A549 (cell line): ENCODE measurements at regions not wholly inside any gene's neighbourhood (a gene's known extent, or its start where the extent isn't known, plus 50 kb on each side); places are given as distances from the start of the nearest gene placed in this dataset.

Experiments used
- ATAC-seq, 2 experiments: fragments of 200-7000 bp in 1 of 2; fragments of >200 bp in 1 of 2; cut with Nextera tagmentation in 1 of 2; cut with Tn5 transposase in 1 of 2; 3 replicates each; pipeline versions ENCODE4 v1.8.0 to v1.9.1; 2018 to 2020; ENCODE audit warnings: mild to moderate bottlenecking in 1 of 2, moderate library complexity in 1 of 2
- CTCF ChIA-PET: fragments of 300-600 bp; sonication (Branson Sonifier 250); formaldehyde crosslinking; extraction: SDS; loops from one replicate; lab custom pipeline; 2021; ENCODE audit warnings: antibody characterized with exemption, inconsistent platforms; lab: Yijun Ruan, JAX
- POLR2A ChIA-PET: fragments of 350-600 bp; formaldehyde crosslinking; extraction: SDS; loops from one replicate; lab custom pipeline; 2021; ENCODE audit warnings: antibody characterized with exemption, inconsistent platforms; lab: Yijun Ruan, JAX
- DNase-seq, 2 experiments: peaks; one replicate each; pipeline versions ENCODE4 v3.0.0 to v3.0.0-alpha.2; 2011 to 2016; ENCODE audit warnings: low read depth in 1 of 2, low spot score in 1 of 2
- FAIRE-seq: peaks from 2 replicates; lab custom pipeline; 2011; peaks lifted over from hg19 to GRCh38; lab: Jason Lieb, UNC
- H3K27ac ChIP-seq, 2 experiments: fragments of >200 bp; sonication (Bioruptor Twin); formaldehyde crosslinking; 3 replicates each; pipeline ENCODE4 v1.5.1; 2016 to 2017
- H3K4me1 ChIP-seq: fragments of >200 bp; sonication (Bioruptor Twin); formaldehyde crosslinking; 3 replicates; pipeline ENCODE4 v1.6.1; 2016
- H3K4me2 ChIP-seq: fragments of >200 bp; sonication (Bioruptor Twin); formaldehyde crosslinking; 3 replicates; pipeline ENCODE4 v1.6.1; 2016
- H3K4me3 ChIP-seq: fragments of >200 bp; sonication (Bioruptor Twin); formaldehyde crosslinking; 3 replicates; pipeline ENCODE4 v1.5.1; 2016
- H3K9me3 ChIP-seq: fragments of >200 bp; sonication (Bioruptor Twin); formaldehyde crosslinking; 3 replicates; pipeline ENCODE4 v1.6.1; 2016
- BHLHE40 ChIP-seq: IDR thresholded peaks from 2 replicates; pipeline ENCODE4 v1.6.1; 2012; ENCODE audit warnings: low read depth, low read length, inconsistent platforms
- CBX2 ChIP-seq: fragments of 200-600 bp; sonication (generic); IDR thresholded peaks from 2 replicates; pipeline ENCODE4 v1.6.1; 2016; ENCODE audit warnings: low read depth, mild to moderate bottlenecking, borderline replicate concordance
- CBX8 ChIP-seq: fragments of 200-600 bp; sonication (generic); IDR thresholded peaks from 2 replicates; pipeline ENCODE4 v1.6.1; 2016
- CTCF ChIP-seq: fragments of >200 bp; sonication (Bioruptor Twin); formaldehyde crosslinking; IDR thresholded peaks from 3 replicates; pipeline ENCODE4 v1.5.1; 2016
- EHF ChIP-seq: fragments of 250-450 bp; sonication (Bioruptor Pico); IDR thresholded peaks from 2 replicates; pipeline ENCODE4 v1.5.0; 2020; ENCODE audit warnings: mild to moderate bottlenecking
- EHMT2 ChIP-seq: fragments of 200-600 bp; sonication (generic); IDR thresholded peaks from 2 replicates; pipeline ENCODE4 v1.6.1; 2016; ENCODE audit warnings: antibody characterized with exemption, low read depth, mild to moderate bottlenecking, moderate library complexity
- ELK1 ChIP-seq: fragments of 150-350 bp; IDR thresholded peaks from 2 replicates; pipeline ENCODE4 v1.6.1; 2014; ENCODE audit warnings: low read depth, mild to moderate bottlenecking, low read length
- ESRRA ChIP-seq: fragments of 150-350 bp; IDR thresholded peaks from 2 replicates; pipeline ENCODE4 v1.6.1; 2014; ENCODE audit warnings: mild to moderate bottlenecking, low read length, borderline replicate concordance
- FOSB ChIP-seq: fragments of 250-450 bp; sonication (Bioruptor Pico); IDR thresholded peaks from 2 replicates; pipeline ENCODE4 v1.5.0; 2020; ENCODE audit warnings: mild to moderate bottlenecking, moderate library complexity
- HOXA7 ChIP-seq: fragments of 250-450 bp; sonication (Bioruptor Pico); IDR thresholded peaks from 2 replicates; pipeline ENCODE4 v1.5.0; 2020; ENCODE audit warnings: mild to moderate bottlenecking, moderate library complexity
- HOXB13 ChIP-seq: fragments of 250-450 bp; sonication (Bioruptor Pico); IDR thresholded peaks from 2 replicates; pipeline ENCODE4 v1.5.0; 2020; ENCODE audit warnings: low read depth, mild to moderate bottlenecking, moderate library complexity
- JUNB ChIP-seq: fragments of >200 bp; sonication (Bioruptor Twin); formaldehyde crosslinking; IDR thresholded peaks from 2 replicates; pipeline ENCODE4 v1.6.1; 2016
- KDM1A ChIP-seq: fragments of 200-600 bp; sonication (generic); IDR thresholded peaks from 2 replicates; pipeline ENCODE4 v1.6.1; 2016; ENCODE audit warnings: low read depth, mild to moderate bottlenecking
- KDM5A ChIP-seq: fragments of 200-600 bp; sonication (generic); IDR thresholded peaks from 2 replicates; pipeline ENCODE4 v1.6.1; 2016; ENCODE audit warnings: antibody characterized with exemption, mild to moderate bottlenecking
- MAFK ChIP-seq: fragments of 450-650 bp; IDR thresholded peaks from 2 replicates; pipeline ENCODE4 v1.6.1; 2014; ENCODE audit not compliant: partially characterized antibody
- MAZ ChIP-seq: fragments of 150-350 bp; IDR thresholded peaks from 2 replicates; pipeline ENCODE4 v1.6.1; 2014; ENCODE audit warnings: antibody characterized with exemption, low read depth, low read length, borderline replicate concordance
- NFE2L2 ChIP-seq: fragments of 150-350 bp; conservative IDR thresholded peaks from 2 replicates; pipeline ENCODE4 v1.6.1; 2014; ENCODE audit warnings: low read length
- POLR2AphosphoS2 ChIP-seq: conservative IDR thresholded peaks from 2 replicates; pipeline ENCODE4 v1.6.1; 2012; ENCODE audit warnings: low read length, improper control_type of control experiment, inconsistent platforms
- RARB ChIP-seq: fragments of 250-450 bp; sonication (Bioruptor Pico); IDR thresholded peaks from 2 replicates; pipeline ENCODE4 v1.8.0; 2021; ENCODE audit warnings: mild to moderate bottlenecking, moderate library complexity
- RCOR1 ChIP-seq: fragments of 150-350 bp; IDR thresholded peaks from 2 replicates; pipeline ENCODE4 v1.6.1; 2014; ENCODE audit warnings: antibody characterized with exemption, low read length, low read depth
- REST ChIP-seq: fragments of 200-600 bp; sonication (generic); IDR thresholded peaks from 2 replicates; pipeline ENCODE4 v1.6.1; 2016; ENCODE audit warnings: antibody characterized with exemption, mild to moderate bottlenecking, moderate library complexity
- RFX5 ChIP-seq: fragments of 450-650 bp; IDR thresholded peaks from 2 replicates; pipeline ENCODE4 v1.7.1; 2014; ENCODE audit warnings: antibody characterized with exemption, mild to moderate bottlenecking, moderate library complexity
- RNF2 ChIP-seq: fragments of 200-600 bp; sonication (generic); IDR thresholded peaks from 2 replicates; pipeline ENCODE4 v1.6.1; 2016; ENCODE audit warnings: low read depth, mild to moderate bottlenecking, antibody characterized with exemption, moderate library complexity, borderline replicate concordance
- TFCP2L1 ChIP-seq: fragments of 250-450 bp; sonication (Bioruptor Pico); IDR thresholded peaks from 2 replicates; pipeline ENCODE4 v1.5.0; 2021; ENCODE audit warnings: mild to moderate bottlenecking
- TP53 ChIP-seq: fragments of 250-450 bp; sonication (Bioruptor Pico); IDR thresholded peaks from 2 replicates; pipeline ENCODE4 v1.5.0; 2021; ENCODE audit warnings: mild to moderate bottlenecking, moderate library complexity
- ZC3H11A ChIP-seq: fragments of 450-650 bp; IDR thresholded peaks from 2 replicates; pipeline ENCODE4 v1.6.1; 2014; ENCODE audit warnings: antibody characterized with exemption, mild to moderate bottlenecking
- ZNF302 ChIP-seq: fragments of 250-450 bp; sonication (Bioruptor Pico); IDR thresholded peaks from 2 replicates; pipeline ENCODE4 v1.9.0; 2021; ENCODE audit warnings: inconsistent platforms, mild to moderate bottlenecking, moderate library complexity
- WGBS: methylation state at CpG from one replicate; pipeline ENCODE4 v1.1.6; 2017; ENCODE audit errors: missing lambda C conversion rate; 5-methylcytosine and 5-hydroxymethylcytosine counted together

- 48% methylated on average over 19 of the region's 19 CpGs for WGBS
- Histone ChIP-seq H3K4me2 (no peak overlapping the region), H3K27ac (no peak overlapping the region), H3K9me3 (no peaks in the 10 kb centered on the region)
- no peak for ATAC-seq
- no peak for FAIRE-seq
- POLR2A ChIA-PET, result no interaction called here
- TF ChIP-seq RNF2, result no peak
- no peak for TF ChIP-seq FOSB (CRISPR knock-in tag)
- no peak for TF ChIP-seq KDM1A
- TF ChIP-seq REST, result no peak
- TF ChIP-seq CBX8, result no peak
- TF ChIP-seq NFE2L2, result no peak
- TF ChIP-seq ZC3H11A, result no peak
- TF ChIP-seq HOXA7 (CRISPR knock-in tag), result no peak
- no peak for TF ChIP-seq ELK1
- TF ChIP-seq CTCF, result no peak
- no peak for TF ChIP-seq POLR2AphosphoS2
- TF ChIP-seq KDM5A, result no peak
- no peak for TF ChIP-seq RARB (CRISPR knock-in tag)
- no peak for TF ChIP-seq MAFK
- TF ChIP-seq EHMT2, result no peak
- no peak for TF ChIP-seq MAZ
- TF ChIP-seq EHF (CRISPR knock-in tag), result no peak
- no peak for TF ChIP-seq HOXB13 (CRISPR knock-in tag)
- TF ChIP-seq ESRRA, result no peak
- TF ChIP-seq, all 56 proteins: peak for 0
- CTCF ChIA-PET, result interaction anchor here (1.4 to 1.5 kb wide), 2 partner anchors 19 to 23 kb away, joined by 3 read pairs; no protein-coding TSS in a partner anchor
- DNase-seq, result no peak
- Histone ChIP-seq H3K4me1 (no peaks in the 10 kb centered on the region), H3K4me3 (no peak overlapping the region)
Observed at GRCh38 chr17:65402513-65403496, 158.6 kb downstream of the AXIN2 start.

- Histone ChIP-seq H3K27ac (no peak overlapping the region), H3K9me3 (no peaks in the 10 kb centered on the region), H3K4me1 (no peaks in the 10 kb centered on the region), H3K4me2 (no peak overlapping the region), H3K4me3 (no peak overlapping the region)
- no peak for ATAC-seq
- TF ChIP-seq ZNF302 (CRISPR knock-in tag) (no peak), TP53 (CRISPR knock-in tag) (no peak), JUNB (no peak), TFCP2L1 (CRISPR knock-in tag) (no peak), RFX5 (no peak), POLR2AphosphoS2 (no peak), BHLHE40 (no peak), CBX2 (no peak), RCOR1 (no peak)
- ChIA-PET CTCF (interaction anchor here (0.6 kb wide), 1 partner anchor 12 kb away, joined by 3 read pairs; no protein-coding TSS in a partner anchor), POLR2A (no interaction called here)
- no peak for FAIRE-seq
- DNase-seq, result no peak
- WGBS, result 33% methylated on average over 3 of the region's 3 CpGs
Observed at GRCh38 chr17:65401561-65401960, 159.9 kb downstream of the AXIN2 start.
